OCI-LY7 (cell line): ENCODE measurements at regions not wholly inside any gene's neighbourhood (a gene's known extent, or its start where the extent isn't known, plus 50 kb on each side); places are given as distances from the start of the nearest gene placed in this dataset.

Experiments used
- BruUV-seq: library from RNA; stranded (reverse); fragments of 400-500 nt; replicated peaks from 2 replicates; lab custom pipeline; 2021; lab: Mats Ljungman, UMichigan
- CTCF ChIA-PET: fragments of 300-600 bp; sonication (Branson Sonifier 250); formaldehyde crosslinking; loops from one replicate; lab custom pipeline; 2022; ENCODE audit warnings: antibody characterized with exemption; ENCODE audit not compliant: unreplicated experiment; lab: Charles Lee
- POLR2A ChIA-PET: fragments of 300-600 bp; sonication (Branson Sonifier 250); formaldehyde crosslinking; loops from one replicate; lab custom pipeline; 2022; ENCODE audit warnings: antibody characterized with exemption; lab: Charles Lee
- DNase-seq: peaks from one replicate; pipeline ENCODE4 v3.0.0-alpha.2; 2015; ENCODE audit warnings: low spot score
- H2AFZ ChIP-seq: fragments of 200-600 bp; sonication (generic), shearing (Covaris generic); 2 replicates; pipeline ENCODE4 v1.6.1; 2014; ENCODE audit warnings: mild to moderate bottlenecking, antibody characterized with exemption, low read length, moderate library complexity
- H3K27ac ChIP-seq: fragments of 200-600 bp; sonication (generic); 2 replicates; pipeline ENCODE4 v1.5.1; 2014; ENCODE audit warnings: mixed run types, low read depth, mild to moderate bottlenecking, moderate library complexity, low read length, inconsistent platforms; ENCODE audit not compliant: poor library complexity, severe bottlenecking
- H3K36me3 ChIP-seq: fragments of 200-600 bp; sonication (generic); 2 replicates; pipeline ENCODE4 v1.6.1; 2014; ENCODE audit warnings: mild to moderate bottlenecking, antibody characterized with exemption, low read length, moderate library complexity, mixed read lengths; ENCODE audit not compliant: insufficient read depth
- H3K4me1 ChIP-seq: fragments of 200-600 bp; sonication (generic); 2 replicates; pipeline ENCODE4 v1.5.1; 2014; ENCODE audit warnings: mild to moderate bottlenecking, low read length; ENCODE audit not compliant: insufficient read depth, poor library complexity, severe bottlenecking
- H3K4me2 ChIP-seq: fragments of 200-600 bp; sonication (generic); 2 replicates; pipeline ENCODE4 v1.6.1; 2014; ENCODE audit warnings: mild to moderate bottlenecking, low read length
- H3K4me3 ChIP-seq: fragments of 200-600 bp; sonication (generic); 2 replicates; pipeline ENCODE4 v1.5.1; 2014; ENCODE audit warnings: mild to moderate bottlenecking, low read depth, low read length; ENCODE audit not compliant: poor library complexity, severe bottlenecking
- H3K79me2 ChIP-seq: fragments of 200-600 bp; sonication (generic); 2 replicates; pipeline ENCODE4 v1.6.1; 2016; ENCODE audit warnings: low read depth, mild to moderate bottlenecking, low read length, moderate library complexity, mixed read lengths; ENCODE audit not compliant: insufficient read depth
- H3K9me2 ChIP-seq: fragments of 200-600 bp; sonication (generic); 2 replicates; pipeline ENCODE4 v1.6.1; 2016; ENCODE audit warnings: mild to moderate bottlenecking, low read length, mixed read lengths; ENCODE audit not compliant: insufficient read depth
- H3K9me3 ChIP-seq: fragments of 200-600 bp; sonication (generic); 2 replicates; pipeline ENCODE4 v1.6.1; 2014; ENCODE audit warnings: mild to moderate bottlenecking, mixed run types, low read length, mixed read lengths
- H4K20me1 ChIP-seq: fragments of 200-600 bp; sonication (generic); 2 replicates; pipeline ENCODE4 v1.6.1; 2014; ENCODE audit warnings: mild to moderate bottlenecking, antibody characterized with exemption, low read length, moderate library complexity, mixed read lengths; ENCODE audit not compliant: insufficient read depth
- EZH2phosphoT487 ChIP-seq: fragments of 200-600 bp; sonication (generic); IDR thresholded peaks from 2 replicates; pipeline ENCODE4 v1.6.1; 2018; ENCODE audit warnings: low read depth, borderline replicate concordance, mild to moderate bottlenecking, mixed run types, antibody characterized with exemption, low read length, moderate library complexity, mixed read lengths
- intact Hi-C: fragments of 100-400 bp; cut with micrococcal nuclease; formaldehyde crosslinking; loops from one replicate; pipeline ENCODE4 v1.10.0; 2022; ENCODE audit not compliant: unreplicated experiment
- TF ChIP-seq, protein P1 (sequence below): fragments of 200-600 bp; sonication (generic); conservative IDR thresholded peaks from 2 replicates; pipeline ENCODE4 v1.5.1; 2014; ENCODE audit warnings: mild to moderate bottlenecking, antibody characterized with exemption, low read length, moderate library complexity, mixed read lengths

DNA sequence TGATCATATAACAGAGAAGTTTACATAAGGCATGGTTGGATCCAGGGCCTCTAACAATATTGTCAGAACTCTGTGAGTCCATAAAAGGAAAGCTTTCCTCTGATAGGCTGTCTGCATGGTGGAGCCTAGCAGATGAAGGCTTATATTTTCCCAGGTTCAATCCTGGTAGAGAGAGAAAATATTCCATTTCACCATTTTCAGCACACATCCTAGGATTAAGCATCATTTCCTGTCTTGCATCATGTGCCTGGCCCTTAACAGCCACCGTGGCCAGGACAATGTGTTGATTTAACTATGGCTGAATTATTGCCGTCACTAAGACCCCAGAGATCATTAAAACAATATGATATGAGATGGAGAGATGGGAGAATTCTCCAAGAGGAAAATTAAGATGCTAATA, 90.9 kb upstream of the GRIA1 start:
- no TSS peak for BruUV-seq
- H3K4me1 ChIP-seq, result no peaks in the 10 kb centered on the region
- no peaks in the 10 kb centered on the region for H4K20me1 ChIP-seq
- TF ChIP-seq, protein P1, sequence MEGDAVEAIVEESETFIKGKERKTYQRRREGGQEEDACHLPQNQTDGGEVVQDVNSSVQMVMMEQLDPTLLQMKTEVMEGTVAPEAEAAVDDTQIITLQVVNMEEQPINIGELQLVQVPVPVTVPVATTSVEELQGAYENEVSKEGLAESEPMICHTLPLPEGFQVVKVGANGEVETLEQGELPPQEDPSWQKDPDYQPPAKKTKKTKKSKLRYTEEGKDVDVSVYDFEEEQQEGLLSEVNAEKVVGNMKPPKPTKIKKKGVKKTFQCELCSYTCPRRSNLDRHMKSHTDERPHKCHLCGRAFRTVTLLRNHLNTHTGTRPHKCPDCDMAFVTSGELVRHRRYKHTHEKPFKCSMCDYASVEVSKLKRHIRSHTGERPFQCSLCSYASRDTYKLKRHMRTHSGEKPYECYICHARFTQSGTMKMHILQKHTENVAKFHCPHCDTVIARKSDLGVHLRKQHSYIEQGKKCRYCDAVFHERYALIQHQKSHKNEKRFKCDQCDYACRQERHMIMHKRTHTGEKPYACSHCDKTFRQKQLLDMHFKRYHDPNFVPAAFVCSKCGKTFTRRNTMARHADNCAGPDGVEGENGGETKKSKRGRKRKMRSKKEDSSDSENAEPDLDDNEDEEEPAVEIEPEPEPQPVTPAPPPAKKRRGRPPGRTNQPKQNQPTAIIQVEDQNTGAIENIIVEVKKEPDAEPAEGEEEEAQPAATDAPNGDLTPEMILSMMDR, result no peak
- no peak for TF ChIP-seq EZH2phosphoT487
- intact Hi-C loops, result no loop called here
- H3K9me3 ChIP-seq, result no peaks in the 10 kb centered on the region
- H3K4me2 ChIP-seq, result no peak overlapping the region
- no peak overlapping the region for H3K27ac ChIP-seq
- H3K79me2 ChIP-seq, result no peaks in the 10 kb centered on the region
- no peak overlapping the region for H2AFZ ChIP-seq
- no peaks in the 10 kb centered on the region for H3K9me2 ChIP-seq
- ChIA-PET CTCF (no interaction called here), POLR2A (no interaction called here)
- H3K4me3 ChIP-seq, result no peak overlapping the region
- no peak for DNase-seq
- no peaks in the 10 kb centered on the region for H3K36me3 ChIP-seq

DNA sequence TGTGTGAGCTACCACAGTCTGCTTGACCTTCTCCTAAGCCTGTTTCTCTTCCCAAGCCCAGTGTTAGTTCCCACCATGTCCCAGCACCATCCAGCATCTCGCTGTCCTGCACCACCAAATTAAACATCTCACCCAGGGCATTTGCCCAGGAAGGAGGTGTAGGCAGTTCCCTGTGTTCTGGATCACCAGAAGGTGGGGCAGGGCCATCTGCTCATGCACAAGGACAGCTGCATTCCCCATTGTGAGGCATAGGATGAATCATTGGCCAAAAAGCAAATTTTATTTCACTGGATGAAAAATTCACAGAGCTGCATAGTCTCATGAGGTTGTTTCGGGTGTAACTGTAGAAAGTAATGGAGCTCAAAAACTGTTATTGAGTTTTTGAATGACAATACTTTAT, 89.5 kb upstream of the GRIA1 start:
- no TSS peak for BruUV-seq
- Histone ChIP-seq H3K9me2 (no peaks in the 10 kb centered on the region), H2AFZ (no peak overlapping the region), H3K27ac (no peak overlapping the region), H3K36me3 (no peaks in the 10 kb centered on the region), H3K9me3 (no peaks in the 10 kb centered on the region), H4K20me1 (no peaks in the 10 kb centered on the region), H3K79me2 (no peaks in the 10 kb centered on the region), H3K4me2 (no peak overlapping the region), H3K4me1 (no peaks in the 10 kb centered on the region), H3K4me3 (no peak overlapping the region)
- ChIA-PET POLR2A (interaction anchor here (0.6 to 0.9 kb wide), 2 partner anchors 8 to 425 kb away, joined by 3 to 7 read pairs; no protein-coding TSS in a partner anchor), CTCF (no interaction called here)
- intact Hi-C loops, result no loop called here
- DNase-seq, result no peak
- TF ChIP-seq, protein P1, result no peak
- TF ChIP-seq EZH2phosphoT487, result no peak

DNA sequence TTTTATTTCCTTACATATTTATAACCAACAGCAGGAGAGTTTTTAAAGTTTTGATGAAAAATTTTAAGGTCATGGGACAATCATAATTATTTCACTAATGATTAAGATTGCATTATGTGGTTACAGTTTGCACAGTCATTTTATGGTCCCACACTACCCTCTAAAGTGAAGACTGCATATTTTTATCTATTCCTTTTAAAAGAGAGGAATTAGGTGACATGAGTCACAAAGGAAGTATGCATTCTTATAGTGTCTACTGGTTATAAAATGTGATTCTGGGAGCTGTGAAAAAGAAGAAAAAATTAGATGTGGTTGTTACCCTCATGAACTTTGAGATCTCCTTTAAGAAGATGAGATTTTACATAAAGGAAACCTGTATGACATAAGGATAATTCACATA, 87.9 kb upstream of the GRIA1 start:
- Histone ChIP-seq H3K36me3 (no peaks in the 10 kb centered on the region), H3K79me2 (no peaks in the 10 kb centered on the region), H3K27ac (no peak overlapping the region), H3K4me3 (no peak overlapping the region), H3K9me3 (no peaks in the 10 kb centered on the region), H3K4me2 (no peak overlapping the region), H2AFZ (no peak overlapping the region), H3K9me2 (no peaks in the 10 kb centered on the region), H4K20me1 (no peaks in the 10 kb centered on the region), H3K4me1 (no peaks in the 10 kb centered on the region)
- intact Hi-C loops, result no loop called here
- CTCF ChIA-PET, result no interaction called here
- no peak for TF ChIP-seq EZH2phosphoT487
- TF ChIP-seq, protein P1, result no peak
- POLR2A ChIA-PET, result interaction anchor here (1.4 kb wide), 1 partner anchor 11 kb away, joined by 3 read pairs; no protein-coding TSS in a partner anchor
- DNase-seq, result no peak
- BruUV-seq, result no TSS peak
